ENCODE measurements at regions not wholly inside any gene's neighbourhood (a gene's known extent, or its start where the extent isn't known, plus 50 kb on each side); places are given as distances from the start of the nearest gene placed in this dataset.

GRCh38 chr12:91912178-91912577, 233.5 kb downstream of the BTG1 start:
- no peaks in the 10 kb centered on the region for H3K4me1 Mint-ChIP-seq (ENCODE audit: low read depth)
- DNase-seq (ENCODE audit: low spot score): no peak
- H3K9me3 Mint-ChIP-seq (ENCODE audit: low read depth): no peaks in the 10 kb centered on the region
- no peak overlapping the region for H3K4me3 Mint-ChIP-seq (ENCODE audit: unreplicated experiment)
- TF ChIP-seq CTCF (IDR thresholded peaks at IDR 0.05): no peak
- H3K27ac Mint-ChIP-seq (ENCODE audit: unreplicated experiment): no peak overlapping the region
- H3K36me3 Mint-ChIP-seq (ENCODE audit: low read depth): no peaks in the 10 kb centered on the region
- no peaks in the 10 kb centered on the region for H3K27me3 Mint-ChIP-seq (ENCODE audit: low read depth)

- no peak for DNase-seq (ENCODE audit: low spot score)
- Mint-ChIP-seq H3K9me3 (ENCODE audit: low read depth) (no peaks in the 10 kb centered on the region), H3K4me3 (ENCODE audit: unreplicated experiment) (no peak overlapping the region), H3K27ac (ENCODE audit: unreplicated experiment) (no peak overlapping the region), H3K36me3 (ENCODE audit: low read depth) (no peaks in the 10 kb centered on the region), H3K27me3 (ENCODE audit: low read depth) (no peaks in the 10 kb centered on the region), H3K4me1 (ENCODE audit: low read depth) (no peaks in the 10 kb centered on the region)
- no peak for TF ChIP-seq CTCF (IDR thresholded peaks at IDR 0.05)
These were observed 234.7 kb downstream of the BTG1 start for GRCh38 chr12:91910871-91911388.

- Mint-ChIP-seq H3K27ac (ENCODE audit: unreplicated experiment) (no peak overlapping the region), H3K4me3 (ENCODE audit: unreplicated experiment) (no peak overlapping the region), H3K9me3 (ENCODE audit: low read depth) (peaks cover 16% of the 10 kb centered on the region), H3K36me3 (ENCODE audit: low read depth) (peaks cover 3% of the 10 kb centered on the region), H3K4me1 (ENCODE audit: low read depth) (no peaks in the 10 kb centered on the region), H3K27me3 (ENCODE audit: low read depth) (no peaks in the 10 kb centered on the region)
- no peak for DNase-seq (ENCODE audit: low spot score)
- no peak for TF ChIP-seq CTCF (IDR thresholded peaks at IDR 0.05)
These were observed 242.6 kb downstream of the BTG1 start for GRCh38 chr12:91902860-91903683.

GRCh38 chr12:91901381-91902074, 244.1 kb downstream of the BTG1 start:
- H3K36me3 Mint-ChIP-seq (ENCODE audit: low read depth): peaks cover 3% of the 10 kb centered on the region
- H3K9me3 Mint-ChIP-seq (ENCODE audit: low read depth): peaks cover 16% of the 10 kb centered on the region
- H3K27me3 Mint-ChIP-seq (ENCODE audit: low read depth): no peaks in the 10 kb centered on the region
- H3K4me3 Mint-ChIP-seq (ENCODE audit: unreplicated experiment): no peak overlapping the region
- H3K4me1 Mint-ChIP-seq (ENCODE audit: low read depth): no peaks in the 10 kb centered on the region
- no peak for DNase-seq (ENCODE audit: low spot score)
- H3K27ac Mint-ChIP-seq (ENCODE audit: unreplicated experiment): no peak overlapping the region
- TF ChIP-seq CTCF (IDR thresholded peaks at IDR 0.05): no peak

GRCh38 chr12:91900971-91901370, 244.7 kb downstream of the BTG1 start:
- Mint-ChIP-seq H3K4me1 (ENCODE audit: low read depth) (no peaks in the 10 kb centered on the region), H3K4me3 (ENCODE audit: unreplicated experiment) (no peak overlapping the region)

More at GRCh38 chr12:91900971-91901370, 244.7 kb downstream of the BTG1 start:
- no peak for TF ChIP-seq CTCF (IDR thresholded peaks at IDR 0.05)
- Mint-ChIP-seq H3K27me3 (ENCODE audit: low read depth) (no peaks in the 10 kb centered on the region), H3K36me3 (ENCODE audit: low read depth) (peaks cover 3% of the 10 kb centered on the region), H3K27ac (ENCODE audit: unreplicated experiment) (no peak overlapping the region), H3K9me3 (ENCODE audit: low read depth) (peaks cover 16% of the 10 kb centered on the region)
- no peak for DNase-seq (ENCODE audit: low spot score)
